Breast epithelium (tissue), 3 donors: ENCODE measurements at regions not wholly inside any gene's neighbourhood (a gene's known extent, or its start where the extent isn't known, plus 50 kb on each side); places are given as distances from the start of the nearest gene placed in this dataset.

Source experiments
- POLR2A ChIP-seq: fragments of 450-650 bp; IDR thresholded peaks from one replicate; pipeline ENCODE4 v1.6.1; 2016; ENCODE audit warnings: antibody characterized with exemption, mild to moderate bottlenecking, moderate library complexity
- POLR2AphosphoS5 ChIP-seq, 3 donors: sonication (generic); formaldehyde crosslinking; IDR thresholded peaks; one replicate each; pipeline ENCODE4 v1.6.1; 2017; ENCODE audit warnings: antibody characterized with exemption in 3 of 3
- TF ChIP-seq, protein P1 (sequence below), 3 donors: fragments of 450-650 bp; IDR thresholded peaks; one replicate each; pipeline ENCODE4 v1.5.1; 2016 to 2017; ENCODE audit warnings: antibody characterized with exemption in 3 of 3, mild to moderate bottlenecking in 3 of 3, moderate library complexity in 3 of 3

DNA sequence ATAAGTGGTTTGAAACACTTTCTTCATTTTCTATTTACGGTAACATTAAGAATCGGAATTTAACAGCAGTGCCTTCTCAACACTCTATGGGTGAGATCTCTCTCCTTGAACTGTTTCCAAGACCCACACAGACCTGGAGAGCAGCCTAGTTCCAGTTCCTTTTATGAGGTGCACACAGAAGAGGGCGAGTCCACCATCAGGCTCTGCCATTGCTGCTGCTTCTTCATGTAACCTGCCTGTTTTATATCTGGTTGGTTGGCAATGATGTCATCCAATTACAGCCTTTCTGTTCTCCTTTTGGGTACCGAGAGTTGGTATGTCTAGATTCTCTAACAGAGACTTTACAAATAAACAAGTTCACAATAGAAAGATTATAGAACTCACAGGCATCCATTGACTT is 225.7 kb downstream of the UTP18 start:
- TF ChIP-seq POLR2AphosphoS5 (IDR thresholded peaks at IDR 0.05) (no peak), POLR2A (no peak)
- TF ChIP-seq, protein P1, sequence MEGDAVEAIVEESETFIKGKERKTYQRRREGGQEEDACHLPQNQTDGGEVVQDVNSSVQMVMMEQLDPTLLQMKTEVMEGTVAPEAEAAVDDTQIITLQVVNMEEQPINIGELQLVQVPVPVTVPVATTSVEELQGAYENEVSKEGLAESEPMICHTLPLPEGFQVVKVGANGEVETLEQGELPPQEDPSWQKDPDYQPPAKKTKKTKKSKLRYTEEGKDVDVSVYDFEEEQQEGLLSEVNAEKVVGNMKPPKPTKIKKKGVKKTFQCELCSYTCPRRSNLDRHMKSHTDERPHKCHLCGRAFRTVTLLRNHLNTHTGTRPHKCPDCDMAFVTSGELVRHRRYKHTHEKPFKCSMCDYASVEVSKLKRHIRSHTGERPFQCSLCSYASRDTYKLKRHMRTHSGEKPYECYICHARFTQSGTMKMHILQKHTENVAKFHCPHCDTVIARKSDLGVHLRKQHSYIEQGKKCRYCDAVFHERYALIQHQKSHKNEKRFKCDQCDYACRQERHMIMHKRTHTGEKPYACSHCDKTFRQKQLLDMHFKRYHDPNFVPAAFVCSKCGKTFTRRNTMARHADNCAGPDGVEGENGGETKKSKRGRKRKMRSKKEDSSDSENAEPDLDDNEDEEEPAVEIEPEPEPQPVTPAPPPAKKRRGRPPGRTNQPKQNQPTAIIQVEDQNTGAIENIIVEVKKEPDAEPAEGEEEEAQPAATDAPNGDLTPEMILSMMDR (IDR thresholded peaks at IDR 0.05) = no peak
